GM18951 (cell line): ENCODE measurements at regions not wholly inside any gene's neighbourhood (a gene's known extent, or its start where the extent isn't known, plus 50 kb on each side); places are given as distances from the start of the nearest gene placed in this dataset.
"Not testable (repeated sequence)": the region's sequence is repeated elsewhere in the genome, so short reads cannot be mapped to it uniquely, and the experiment has no call there.

Experiments used
- POLR2A ChIP-seq: IDR thresholded peaks from 4 replicates; pipeline ENCODE4 v1.6.1; 2011; ENCODE audit warnings: mild to moderate bottlenecking; ENCODE audit not compliant: insufficient read length, insufficient read depth; ENCODE audit errors: extremely low read depth
- in situ Hi-C: fragments of 300-500 bp; cut with MboI; formaldehyde crosslinking; loops from one replicate; pipeline ENCODE4 v1.12.0; 2022; ENCODE audit warnings: low sequenced_read_pairs, mixed read lengths, inconsistent platforms; ENCODE audit not compliant: unreplicated experiment

DNA sequence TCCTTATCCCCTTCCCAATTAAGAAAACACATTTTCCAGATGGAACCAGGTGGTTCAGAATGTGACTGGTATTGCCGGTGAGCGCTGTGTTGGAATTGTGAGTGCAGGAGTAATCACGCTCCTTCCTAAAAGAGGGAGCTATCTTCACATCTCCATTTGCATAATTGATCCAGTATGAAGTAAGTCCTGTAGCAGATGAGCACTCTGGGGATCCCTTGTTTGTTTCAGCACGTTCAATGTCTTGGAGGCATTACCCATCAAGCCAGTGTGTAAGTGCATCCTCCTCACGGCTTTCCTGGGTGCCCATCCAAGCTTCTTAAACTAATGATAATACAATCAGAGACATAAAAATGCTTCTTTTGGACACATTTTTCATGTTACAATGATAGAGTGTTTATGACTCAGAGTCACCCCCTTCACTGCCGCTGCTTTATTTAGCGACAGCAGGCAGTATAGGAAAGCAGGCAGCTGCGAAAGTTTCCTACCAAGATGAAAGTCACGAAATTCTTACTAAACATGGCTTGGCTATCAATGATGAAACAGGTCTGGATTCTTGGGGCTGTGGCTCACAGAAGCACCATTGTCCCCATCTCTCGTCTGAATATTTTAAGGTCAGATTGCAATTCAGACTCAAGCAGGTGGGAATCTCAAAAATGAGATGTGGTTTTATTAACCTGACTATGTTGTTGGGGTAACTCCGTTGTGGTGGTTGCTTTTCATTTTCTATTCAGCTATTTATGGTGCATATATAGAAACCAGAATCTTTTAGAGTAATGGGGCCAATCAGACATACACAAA, 346.3 kb upstream of the MDFIC2 start:
- in situ Hi-C loops: no loop called here
- TF ChIP-seq POLR2A: no peak

- in situ Hi-C loops: no loop called here
- no peak for TF ChIP-seq POLR2A
These were observed 345.0 kb upstream of the MDFIC2 start for GRCh38 chr3:70657454-70657853.

DNA sequence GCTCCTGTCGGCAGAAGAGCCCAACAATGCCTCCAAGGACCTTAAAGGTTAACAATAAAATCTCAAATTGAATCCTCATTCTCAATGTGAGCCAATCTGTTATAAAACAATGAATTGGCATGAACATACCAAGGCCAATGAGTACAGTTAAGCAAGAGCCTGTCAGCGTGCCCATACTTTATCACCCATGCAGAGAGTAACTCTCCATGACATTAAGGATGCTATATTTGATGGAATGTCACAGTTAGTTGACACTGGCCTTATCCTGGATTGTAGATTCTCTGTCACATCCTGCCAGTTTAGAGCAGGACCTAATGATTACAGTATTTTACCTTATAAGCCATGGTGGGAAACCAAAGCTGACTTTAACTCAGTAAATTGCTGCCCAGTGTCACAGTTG, 335.4 kb upstream of the MDFIC2 start:
- in situ Hi-C loops: no loop called here

GRCh38 chr3:70647094-70647493, 334.7 kb upstream of the MDFIC2 start:
- no peak for TF ChIP-seq POLR2A
- in situ Hi-C loops: no loop called here

More for the DNA sequence above, 335.4 kb upstream of the MDFIC2 start:
- no peak for TF ChIP-seq POLR2A

GRCh38 chr3:70646635-70647034, 334.2 kb upstream of the MDFIC2 start:
- no peak for TF ChIP-seq POLR2A
- in situ Hi-C loops: no loop called here

- no peak for TF ChIP-seq POLR2A
- in situ Hi-C loops: no loop called here
These were observed 328.0 kb upstream of the MDFIC2 start for GRCh38 chr3:70640481-70640880.

DNA sequence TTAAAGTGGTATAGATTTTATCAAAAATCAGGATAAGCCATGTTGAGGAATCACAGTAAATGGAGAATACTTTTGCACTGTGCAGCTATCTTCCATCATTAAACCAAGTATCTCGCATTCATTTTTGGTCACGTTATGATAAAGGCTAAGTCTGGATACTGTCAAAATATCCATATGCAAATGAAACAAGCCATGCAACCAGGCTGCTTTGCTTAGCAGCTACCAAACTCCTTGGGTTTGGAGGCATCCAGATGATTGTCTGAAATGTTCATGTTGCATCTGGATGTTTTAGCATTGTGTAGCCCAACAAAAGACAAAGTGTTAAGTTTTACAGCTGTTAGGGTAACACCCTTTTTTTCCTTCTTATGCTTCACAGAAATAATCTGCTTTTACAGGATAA, 322.9 kb upstream of the MDFIC2 start:
- in situ Hi-C loops: no loop called here
- no peak for TF ChIP-seq POLR2A

DNA sequence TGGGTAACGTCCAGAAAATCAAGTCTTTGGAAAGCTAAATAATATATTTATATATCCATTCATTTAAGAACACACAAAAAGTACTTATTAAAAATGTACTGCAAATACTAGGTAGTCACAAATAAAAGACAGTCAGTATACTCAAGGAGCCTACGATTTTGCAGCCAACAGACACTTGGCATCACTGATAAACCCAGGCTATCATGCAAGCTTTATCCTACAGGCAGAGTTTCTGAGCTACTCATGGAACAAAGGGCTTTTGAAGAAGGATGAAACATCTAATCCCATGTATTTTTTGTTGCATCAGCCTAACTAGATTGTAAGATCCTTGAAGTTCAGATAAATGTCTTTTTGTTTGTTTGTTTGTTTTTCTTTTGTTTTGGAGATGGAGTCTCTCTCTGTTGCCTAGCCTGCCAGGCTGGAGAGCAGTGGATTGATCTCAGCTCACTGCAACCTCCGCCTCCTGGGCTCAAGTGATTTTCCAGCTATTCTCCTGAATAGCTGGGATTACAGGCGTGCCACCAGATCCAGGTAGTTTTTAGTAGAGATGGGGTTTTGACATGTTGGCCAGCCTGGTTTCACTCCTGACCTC, 319.4 kb upstream of the MDFIC2 start:
- no peak for TF ChIP-seq POLR2A
- in situ Hi-C loops: no loop called here

- TF ChIP-seq POLR2A: no peak
- in situ Hi-C loops: no loop called here
These were observed 309.0 kb upstream of the MDFIC2 start for GRCh38 chr3:70621451-70621850.

GRCh38 chr3:70620956-70621355, 308.5 kb upstream of the MDFIC2 start:
- in situ Hi-C loops: no loop called here
- TF ChIP-seq POLR2A: no peak

GRCh38 chr3:70620367-70620766, 307.9 kb upstream of the MDFIC2 start:
- no peak for TF ChIP-seq POLR2A
- in situ Hi-C loops: no loop called here

GRCh38 chr3:70618151-70618550, 305.7 kb upstream of the MDFIC2 start:
- no peak for TF ChIP-seq POLR2A
- in situ Hi-C loops: no loop called here

GRCh38 chr3:70617349-70617748, 304.9 kb upstream of the MDFIC2 start:
- in situ Hi-C loops: not testable (repeated sequence)

GRCh38 chr3:70615286-70615685, 302.8 kb upstream of the MDFIC2 start:
- TF ChIP-seq POLR2A: no peak
- in situ Hi-C loops: no loop called here
